B cell (primary cell): ENCODE measurements at regions not wholly inside any gene's neighbourhood (a gene's known extent, or its start where the extent isn't known, plus 50 kb on each side); places are given as distances from the start of the nearest gene placed in this dataset.

ENCODE experiments used
- EZH2 ChIP-seq: IDR thresholded peaks from 2 replicates; pipeline ENCODE4 v1.6.1; 2012; ENCODE audit warnings: borderline replicate concordance, low read depth, mild to moderate bottlenecking, moderate library complexity, low read length; ENCODE audit not compliant: insufficient read depth, poor library complexity, severe bottlenecking
- TF ChIP-seq, protein P1 (sequence below): fragments of 200-600 bp; IDR thresholded peaks from one replicate; pipeline ENCODE4 v1.8.0; 2022; ENCODE audit warnings: antibody characterized with exemption, mild to moderate bottlenecking

DNA sequence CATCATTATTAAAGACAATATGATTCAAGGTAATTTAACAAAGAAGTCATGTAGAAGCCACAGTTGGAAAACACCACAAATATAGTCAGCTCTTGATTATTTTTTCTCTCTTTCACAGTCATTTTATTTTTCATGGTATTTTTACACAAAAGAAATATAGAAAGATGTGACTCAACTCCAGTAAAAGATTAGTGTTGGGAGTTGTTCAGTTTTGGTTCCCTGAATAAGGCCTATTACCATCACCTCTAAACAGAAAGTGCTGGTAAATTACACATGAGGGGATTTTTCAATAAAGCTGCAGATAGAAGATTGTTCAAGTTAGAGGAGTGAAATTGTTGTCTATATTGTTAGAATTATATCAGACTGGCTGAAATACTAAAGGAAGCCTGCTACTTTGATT, 107.0 kb downstream of the DDIT4L start:
- TF ChIP-seq, protein P1, sequence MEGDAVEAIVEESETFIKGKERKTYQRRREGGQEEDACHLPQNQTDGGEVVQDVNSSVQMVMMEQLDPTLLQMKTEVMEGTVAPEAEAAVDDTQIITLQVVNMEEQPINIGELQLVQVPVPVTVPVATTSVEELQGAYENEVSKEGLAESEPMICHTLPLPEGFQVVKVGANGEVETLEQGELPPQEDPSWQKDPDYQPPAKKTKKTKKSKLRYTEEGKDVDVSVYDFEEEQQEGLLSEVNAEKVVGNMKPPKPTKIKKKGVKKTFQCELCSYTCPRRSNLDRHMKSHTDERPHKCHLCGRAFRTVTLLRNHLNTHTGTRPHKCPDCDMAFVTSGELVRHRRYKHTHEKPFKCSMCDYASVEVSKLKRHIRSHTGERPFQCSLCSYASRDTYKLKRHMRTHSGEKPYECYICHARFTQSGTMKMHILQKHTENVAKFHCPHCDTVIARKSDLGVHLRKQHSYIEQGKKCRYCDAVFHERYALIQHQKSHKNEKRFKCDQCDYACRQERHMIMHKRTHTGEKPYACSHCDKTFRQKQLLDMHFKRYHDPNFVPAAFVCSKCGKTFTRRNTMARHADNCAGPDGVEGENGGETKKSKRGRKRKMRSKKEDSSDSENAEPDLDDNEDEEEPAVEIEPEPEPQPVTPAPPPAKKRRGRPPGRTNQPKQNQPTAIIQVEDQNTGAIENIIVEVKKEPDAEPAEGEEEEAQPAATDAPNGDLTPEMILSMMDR = no peak
- TF ChIP-seq EZH2 = no peak
